KMS-11 (cell line): ENCODE measurements at regions not wholly inside any gene's neighbourhood (a gene's known extent, or its start where the extent isn't known, plus 50 kb on each side); places are given as distances from the start of the nearest gene placed in this dataset.

ENCODE experiments used
- H2AFZ ChIP-seq: fragments of 200-600 bp; sonication (generic); 2 replicates; pipeline ENCODE4 v1.6.1; 2016; ENCODE audit warnings: antibody characterized with exemption, mixed run types, low read depth
- H3K27ac ChIP-seq: fragments of 200-600 bp; sonication (generic); 2 replicates; pipeline ENCODE4 v1.6.1; 2016; ENCODE audit warnings: mild to moderate bottlenecking, mixed run types
- H3K27me3 ChIP-seq: fragments of 200-600 bp; sonication (generic); 2 replicates; pipeline ENCODE4 v1.6.1; 2017; ENCODE audit warnings: mild to moderate bottlenecking, low read depth, mixed run types, moderate library complexity; ENCODE audit not compliant: insufficient read depth
- H3K36me3 ChIP-seq: fragments of 200-600 bp; sonication (generic); 2 replicates; pipeline ENCODE4 v1.6.1; 2017; ENCODE audit warnings: mild to moderate bottlenecking, mixed run types; ENCODE audit not compliant: insufficient read depth
- H3K4me1 ChIP-seq: fragments of 200-600 bp; sonication (generic); 2 replicates; pipeline ENCODE4 v1.6.1; 2016; ENCODE audit warnings: mild to moderate bottlenecking, low read depth, mixed run types; ENCODE audit not compliant: poor library complexity, severe bottlenecking
- H3K4me2 ChIP-seq: fragments of 200-600 bp; sonication (generic); 2 replicates; pipeline ENCODE4 v1.7.0; 2016; ENCODE audit warnings: mild to moderate bottlenecking, mixed run types
- H3K4me3 ChIP-seq: fragments of 200-600 bp; sonication (generic); IDR thresholded peaks from 2 replicates; pipeline ENCODE4 v1.6.1; 2017; ENCODE audit warnings: low read depth, low read length, mixed read lengths; ENCODE audit not compliant: insufficient read depth
- H3K79me2 ChIP-seq: fragments of 200-600 bp; sonication (generic); 2 replicates; pipeline ENCODE4 v1.6.1; 2016; ENCODE audit warnings: low read depth, mixed run types; ENCODE audit not compliant: insufficient read depth
- H3K9ac ChIP-seq: fragments of 200-600 bp; sonication (generic); 2 replicates; pipeline ENCODE4 v1.6.1; 2016; ENCODE audit warnings: mild to moderate bottlenecking, mixed run types
- H4K20me1 ChIP-seq: fragments of 200-600 bp; sonication (generic); 2 replicates; pipeline ENCODE4 v1.6.1; 2016; ENCODE audit warnings: mild to moderate bottlenecking, mixed run types; ENCODE audit not compliant: insufficient read depth
- TF ChIP-seq, protein P1 (sequence below): fragments of 200-600 bp; sonication (generic); conservative IDR thresholded peaks from 2 replicates; pipeline ENCODE4 v1.6.1; 2017; ENCODE audit warnings: low read depth, mild to moderate bottlenecking, antibody characterized with exemption, low read length, moderate library complexity, mixed read lengths

DNA sequence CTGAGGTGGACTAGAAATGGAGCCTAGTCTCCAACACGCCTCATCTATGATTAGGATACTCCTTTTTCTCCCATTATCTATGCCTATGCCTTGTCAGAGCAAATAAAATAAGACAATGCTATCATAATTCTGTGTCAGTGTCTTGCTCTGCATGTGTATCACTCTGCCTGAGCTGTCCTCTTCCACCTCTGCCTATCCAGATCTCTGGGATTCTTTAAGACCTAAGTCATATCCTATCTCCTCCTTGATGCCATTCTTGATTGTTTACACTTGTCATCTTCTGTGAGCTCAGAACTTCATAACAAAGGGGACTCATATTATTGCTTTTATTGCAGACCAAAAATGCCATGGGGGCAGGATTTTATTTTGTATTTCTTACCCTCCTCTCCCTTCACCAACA, 351.2 kb upstream of the C9orf72 start:
- Histone ChIP-seq H3K4me1 (no peaks in the 10 kb centered on the region), H3K36me3 (no peaks in the 10 kb centered on the region)

DNA sequence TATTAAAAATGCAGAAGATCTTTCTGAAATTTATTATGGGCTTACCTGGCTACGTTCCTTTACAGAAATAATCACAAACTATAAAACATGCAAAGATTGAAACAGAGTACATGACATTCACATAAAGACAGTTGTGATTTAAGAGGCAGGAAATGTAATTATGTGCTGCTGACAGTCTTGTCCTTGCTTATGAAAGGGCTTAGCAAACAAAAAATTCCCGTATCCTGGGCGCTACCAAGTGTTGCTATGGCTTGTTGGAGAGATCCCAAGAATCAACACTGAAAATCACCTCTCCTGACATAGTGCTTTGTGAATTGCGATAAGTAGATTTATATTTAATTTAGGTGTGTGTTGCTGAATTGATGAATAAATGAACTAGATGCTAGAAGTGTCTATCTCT, 352.5 kb upstream of the C9orf72 start:
- Histone ChIP-seq H3K27me3 (no peaks in the 10 kb centered on the region), H3K36me3 (no peaks in the 10 kb centered on the region), H3K4me1 (no peaks in the 10 kb centered on the region), H4K20me1 (no peaks in the 10 kb centered on the region), H2AFZ (no peak overlapping the region), H3K4me3 (no peak overlapping the region), H3K79me2 (no peaks in the 10 kb centered on the region), H3K9ac (no peak overlapping the region), H3K27ac (no peak overlapping the region), H3K4me2 (no peak overlapping the region)
- TF ChIP-seq, protein P1, sequence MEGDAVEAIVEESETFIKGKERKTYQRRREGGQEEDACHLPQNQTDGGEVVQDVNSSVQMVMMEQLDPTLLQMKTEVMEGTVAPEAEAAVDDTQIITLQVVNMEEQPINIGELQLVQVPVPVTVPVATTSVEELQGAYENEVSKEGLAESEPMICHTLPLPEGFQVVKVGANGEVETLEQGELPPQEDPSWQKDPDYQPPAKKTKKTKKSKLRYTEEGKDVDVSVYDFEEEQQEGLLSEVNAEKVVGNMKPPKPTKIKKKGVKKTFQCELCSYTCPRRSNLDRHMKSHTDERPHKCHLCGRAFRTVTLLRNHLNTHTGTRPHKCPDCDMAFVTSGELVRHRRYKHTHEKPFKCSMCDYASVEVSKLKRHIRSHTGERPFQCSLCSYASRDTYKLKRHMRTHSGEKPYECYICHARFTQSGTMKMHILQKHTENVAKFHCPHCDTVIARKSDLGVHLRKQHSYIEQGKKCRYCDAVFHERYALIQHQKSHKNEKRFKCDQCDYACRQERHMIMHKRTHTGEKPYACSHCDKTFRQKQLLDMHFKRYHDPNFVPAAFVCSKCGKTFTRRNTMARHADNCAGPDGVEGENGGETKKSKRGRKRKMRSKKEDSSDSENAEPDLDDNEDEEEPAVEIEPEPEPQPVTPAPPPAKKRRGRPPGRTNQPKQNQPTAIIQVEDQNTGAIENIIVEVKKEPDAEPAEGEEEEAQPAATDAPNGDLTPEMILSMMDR: no peak

More for the DNA sequence above, 351.2 kb upstream of the C9orf72 start:
- H2AFZ ChIP-seq: no peak overlapping the region
- H3K27me3 ChIP-seq: no peaks in the 10 kb centered on the region
- H3K9ac ChIP-seq: no peak overlapping the region
- H3K27ac ChIP-seq: no peak overlapping the region
- no peaks in the 10 kb centered on the region for H4K20me1 ChIP-seq
- TF ChIP-seq, protein P1: no peak
- no peak overlapping the region for H3K4me3 ChIP-seq
- H3K4me2 ChIP-seq: no peak overlapping the region
- no peaks in the 10 kb centered on the region for H3K79me2 ChIP-seq

DNA sequence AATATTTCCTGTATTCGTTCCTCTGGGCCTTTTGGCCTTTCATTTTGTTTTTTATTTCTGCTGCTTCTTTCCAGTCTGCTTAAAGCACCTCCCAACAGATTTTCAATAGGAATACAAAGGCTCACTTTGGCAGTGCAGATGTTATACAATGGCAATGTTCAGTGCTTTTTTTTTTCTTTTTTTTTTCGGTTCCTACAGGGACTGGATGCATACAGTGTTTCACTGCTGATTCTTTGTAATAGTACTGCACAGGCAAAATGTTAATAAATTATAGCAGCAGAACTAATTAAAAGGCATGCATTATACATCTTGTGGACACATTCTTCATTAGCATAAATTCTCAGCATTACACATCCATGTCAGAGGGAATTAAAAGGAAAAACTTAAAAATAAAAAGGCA, 356.6 kb upstream of the C9orf72 start:
- Histone ChIP-seq H3K27ac (no peak overlapping the region), H2AFZ (no peak overlapping the region), H3K36me3 (no peaks in the 10 kb centered on the region), H3K4me2 (no peak overlapping the region), H3K9ac (no peak overlapping the region), H4K20me1 (no peaks in the 10 kb centered on the region), H3K4me3 (no peak overlapping the region), H3K4me1 (no peaks in the 10 kb centered on the region), H3K79me2 (no peaks in the 10 kb centered on the region), H3K27me3 (no peaks in the 10 kb centered on the region)
- TF ChIP-seq, protein P1: no peak

DNA sequence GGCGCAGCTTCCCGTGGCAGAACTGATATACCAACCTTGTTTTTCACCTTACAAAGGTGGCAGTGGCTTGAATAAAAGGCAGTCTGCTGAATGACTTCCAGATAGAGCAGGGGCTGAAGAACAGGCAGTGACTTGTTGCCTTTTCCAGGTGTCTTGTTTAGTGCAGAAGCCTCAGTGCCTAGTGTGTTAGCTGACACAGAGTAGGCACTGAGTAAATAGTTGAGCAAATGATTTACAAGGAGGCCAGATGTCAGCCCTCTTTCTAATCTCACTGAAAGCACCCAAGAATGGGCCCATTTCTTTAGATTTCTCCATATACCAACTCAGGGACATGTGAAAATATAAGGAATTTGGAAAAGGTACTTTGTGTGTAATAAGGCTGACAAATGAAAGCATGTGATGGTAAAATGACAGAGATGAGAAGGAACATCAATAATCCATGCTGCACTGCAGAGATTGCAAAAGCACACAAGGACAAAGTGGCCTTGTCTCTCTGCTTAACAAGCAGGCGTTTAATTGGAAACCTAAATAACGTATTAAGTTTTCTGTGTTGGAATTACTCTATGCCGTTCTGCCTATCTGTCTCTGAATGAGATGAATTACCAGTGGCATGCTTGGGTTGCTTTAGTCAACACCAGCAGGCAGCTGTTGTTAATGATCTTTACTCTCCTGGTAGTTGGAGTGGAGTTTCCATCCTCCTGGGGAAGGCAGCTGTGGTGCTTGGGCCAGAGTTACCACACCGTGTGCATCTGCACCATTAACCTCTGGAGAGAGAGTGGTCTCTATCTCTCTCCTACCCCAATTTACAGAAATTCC, 360.1 kb upstream of the C9orf72 start:
- Histone ChIP-seq H3K4me2 (no peak overlapping the region), H3K27ac (no peak overlapping the region), H4K20me1 (no peaks in the 10 kb centered on the region), H3K27me3 (no peaks in the 10 kb centered on the region), H3K4me1 (no peaks in the 10 kb centered on the region), H3K4me3 (no peak overlapping the region), H3K36me3 (no peaks in the 10 kb centered on the region), H3K79me2 (no peaks in the 10 kb centered on the region), H2AFZ (no peak overlapping the region), H3K9ac (no peak overlapping the region)
- TF ChIP-seq, protein P1: no peak
